ENCODE measurements at regions not wholly inside any gene's neighbourhood (a gene's known extent, or its start where the extent isn't known, plus 50 kb on each side); places are given as distances from the start of the nearest gene placed in this dataset.
A peak's percentile ranks its signal among the peaks of the same experiment; 100 is the strongest.

DNA sequence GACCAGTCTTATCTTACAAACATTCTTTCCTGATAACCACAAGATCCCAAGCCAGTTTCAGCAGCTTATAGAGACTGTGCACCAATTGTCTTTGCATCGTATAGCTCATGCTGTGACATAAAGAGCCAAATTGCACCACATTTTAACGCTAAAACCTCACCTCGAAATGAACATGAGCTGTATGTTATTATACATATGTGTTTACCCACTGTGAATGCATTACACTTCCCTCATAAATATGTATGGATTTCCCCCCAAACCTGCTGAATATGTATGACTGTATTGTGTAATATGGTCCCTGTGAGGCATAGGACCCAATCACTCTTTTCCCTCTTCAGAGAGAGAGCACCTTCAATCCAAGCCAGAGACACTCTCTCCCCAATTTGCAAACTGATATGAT, 692.4 kb downstream of the NLGN4X start:
- no peak for DNase-seq (ENCODE audit: low spot score)

DNA sequence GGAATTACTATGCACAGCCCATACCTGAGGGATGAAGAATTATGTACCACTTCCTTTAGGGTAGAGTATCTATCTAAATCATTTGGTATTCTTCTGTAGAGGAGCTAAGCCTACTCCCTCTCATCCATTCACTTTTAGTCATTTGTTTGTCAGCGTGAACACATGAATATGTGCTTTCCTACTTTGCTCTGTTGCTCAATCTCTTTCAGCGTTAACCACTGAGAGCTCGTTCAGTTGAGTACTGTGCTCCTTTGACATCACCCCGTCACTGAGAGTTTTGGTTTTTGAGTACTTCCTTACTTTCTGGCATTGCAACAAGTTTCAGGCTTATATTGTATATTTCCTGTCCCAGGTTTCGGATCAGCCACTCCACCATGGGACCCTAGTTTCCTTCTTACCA, 700.6 kb downstream of the NLGN4X start:
- DNase-seq (ENCODE audit: low spot score): no peak

DNA sequence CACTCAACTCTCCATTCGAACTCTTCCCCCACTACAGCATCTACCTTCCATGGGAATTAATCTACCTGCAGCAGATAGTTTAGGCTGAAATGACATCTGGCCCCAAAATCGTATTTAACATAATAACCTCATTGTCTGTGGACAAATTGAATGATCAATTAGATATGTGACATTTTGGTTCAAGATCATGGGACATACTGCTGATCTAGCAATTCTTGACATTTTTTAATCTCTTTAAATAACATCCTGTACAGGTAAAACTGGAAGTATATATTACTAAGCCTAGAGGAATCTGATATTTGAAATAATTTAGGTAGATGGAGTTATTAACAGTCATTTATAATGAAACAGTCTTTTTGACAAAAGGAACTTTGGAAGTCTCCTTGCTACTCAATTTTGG, 702.5 kb downstream of the NLGN4X start:
- no peak for DNase-seq (ENCODE audit: low spot score)

DNA sequence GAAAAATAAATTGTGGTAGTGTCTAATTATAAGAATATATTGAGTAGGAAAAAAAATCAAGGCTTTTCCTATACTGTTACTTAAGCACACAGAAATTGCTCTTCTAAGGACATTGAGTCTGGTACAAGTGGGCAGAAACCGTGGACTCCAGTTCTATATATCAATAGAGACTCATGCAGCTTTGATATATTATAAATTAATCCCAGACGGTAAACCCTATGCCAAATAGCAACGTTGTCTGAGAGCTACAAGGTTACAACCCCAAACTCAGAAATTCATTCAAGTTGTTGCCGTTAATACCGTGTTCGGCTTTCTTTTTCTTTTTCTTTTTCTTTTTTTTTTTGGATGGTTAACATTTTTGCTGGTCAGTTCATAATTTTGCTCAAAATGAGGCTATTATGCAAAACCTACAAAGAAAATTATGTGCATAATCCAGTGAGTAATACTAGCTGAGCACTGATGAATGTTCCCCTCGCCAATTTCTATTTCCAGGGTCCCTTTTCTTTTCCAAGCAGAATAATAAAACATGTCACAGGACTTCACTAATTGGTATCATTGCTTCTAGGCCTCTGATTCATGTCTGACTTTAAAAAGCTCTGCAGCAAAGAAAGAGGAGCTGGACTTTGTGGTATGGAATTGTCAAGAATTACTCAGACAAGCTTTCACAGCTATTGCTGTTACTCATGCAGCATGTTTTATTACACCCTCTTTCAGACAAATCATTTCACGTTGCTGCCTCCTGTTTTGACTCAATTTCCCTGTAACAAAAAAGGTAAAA, 737.7 kb downstream of the NLGN4X start:
- DNase-seq (ENCODE audit: low spot score): no peak

DNA sequence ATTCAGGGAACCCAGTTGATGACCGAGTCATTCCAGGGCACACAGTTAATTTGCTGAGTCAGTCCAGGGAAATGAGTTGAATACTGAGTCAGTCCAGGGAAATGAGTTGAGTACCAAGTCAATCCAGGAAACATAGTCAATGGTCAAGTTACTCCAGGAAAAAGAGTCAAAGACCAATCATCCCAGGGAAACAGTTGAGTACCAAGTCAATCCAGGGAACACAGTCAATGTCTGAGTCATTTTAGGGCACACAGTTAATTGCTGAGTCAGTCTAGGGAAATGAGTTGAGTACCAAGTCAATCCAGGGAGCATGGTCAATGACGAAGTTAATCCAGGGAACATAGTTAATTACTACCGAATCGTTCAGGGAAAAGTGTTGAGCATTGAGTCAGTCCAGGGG, 754.4 kb downstream of the NLGN4X start:
- no peak for DNase-seq (ENCODE audit: low spot score)

DNA sequence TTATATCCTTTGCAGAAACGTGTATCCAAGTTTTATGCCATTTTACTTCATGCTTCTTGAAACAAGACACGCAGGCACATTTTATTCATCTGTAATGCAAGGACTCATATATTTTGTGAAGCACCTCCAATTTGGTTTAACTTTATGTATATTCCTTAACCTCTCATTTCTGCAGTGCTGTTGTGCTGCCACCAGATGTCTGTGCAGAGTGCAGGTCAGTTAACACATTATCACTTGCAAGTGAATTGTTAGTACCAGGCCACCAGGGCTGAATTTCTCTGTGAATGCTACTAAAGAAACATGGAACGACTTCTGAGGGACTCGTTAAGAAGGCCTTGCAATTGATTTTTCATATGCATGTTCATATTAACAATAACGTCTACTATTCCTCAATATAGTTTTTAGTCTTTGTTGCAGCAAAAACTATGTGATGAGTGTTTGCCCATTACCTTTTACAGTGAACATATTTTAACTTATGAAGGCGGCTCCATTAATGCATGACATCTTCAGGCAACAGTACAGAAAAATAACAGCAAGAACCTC, 770.3 kb downstream of the NLGN4X start:
- DNase-seq (ENCODE audit: low spot score): no peak

DNA sequence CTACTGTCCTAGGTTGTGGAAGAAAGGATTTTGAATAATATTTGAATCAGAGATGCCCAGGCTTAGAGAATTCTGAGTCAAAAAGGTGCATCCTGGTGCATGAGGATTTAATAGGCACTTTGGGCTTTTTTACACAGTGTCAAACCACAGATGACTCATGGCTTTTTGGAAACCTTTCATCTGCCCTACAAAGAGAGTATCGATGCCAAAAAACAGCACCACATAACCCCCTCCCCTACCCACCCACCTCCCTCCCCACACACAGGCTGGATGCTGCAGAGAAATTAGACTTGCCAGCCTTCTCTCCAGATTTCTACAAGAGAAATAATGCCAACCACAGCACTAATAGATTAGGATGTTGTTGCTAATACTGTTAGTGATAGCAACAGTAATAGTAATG, 779.3 kb downstream of the NLGN4X start:
- DNase-seq (ENCODE audit: low spot score): no peak

DNA sequence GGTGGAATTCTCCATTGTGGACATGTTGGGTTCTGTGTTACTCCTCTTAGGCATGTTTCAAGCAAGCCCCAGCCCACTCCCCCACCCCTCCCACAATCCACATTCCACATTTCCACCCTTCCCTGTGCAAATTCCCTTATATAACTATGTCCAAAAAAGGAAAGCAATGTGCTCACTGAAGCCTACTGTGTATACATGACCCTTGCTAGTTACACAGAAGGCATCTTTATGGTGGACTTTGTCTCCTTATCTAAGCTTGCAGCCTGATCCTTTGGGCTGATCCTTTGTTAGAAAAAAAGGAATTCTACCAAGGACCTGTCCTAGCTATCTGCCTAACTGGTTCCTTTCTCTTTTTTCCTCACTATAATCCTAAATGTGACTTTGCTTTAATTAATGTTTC, 796.8 kb downstream of the NLGN4X start:
- no peak for DNase-seq (ENCODE audit: low spot score)

DNA sequence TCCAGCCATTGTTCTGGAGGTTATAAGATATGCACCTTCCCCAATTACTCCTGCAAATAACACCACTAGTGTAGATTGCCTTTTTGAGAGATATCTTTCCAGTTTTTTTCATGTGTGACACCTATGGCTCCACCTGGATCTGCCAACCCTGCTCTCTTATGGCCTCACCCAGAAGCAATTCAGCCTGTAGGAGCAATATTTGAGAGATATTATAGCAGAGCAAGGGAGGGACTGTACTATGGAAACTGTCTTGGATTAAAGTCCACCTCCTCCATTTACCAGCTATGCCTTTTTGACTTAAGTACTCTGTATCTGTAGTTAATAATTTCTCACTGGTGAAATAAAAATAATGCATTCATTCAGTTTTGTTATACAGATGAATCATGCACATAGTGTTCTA, 803.5 kb downstream of the NLGN4X start:
- no peak for DNase-seq (ENCODE audit: low spot score)

DNA sequence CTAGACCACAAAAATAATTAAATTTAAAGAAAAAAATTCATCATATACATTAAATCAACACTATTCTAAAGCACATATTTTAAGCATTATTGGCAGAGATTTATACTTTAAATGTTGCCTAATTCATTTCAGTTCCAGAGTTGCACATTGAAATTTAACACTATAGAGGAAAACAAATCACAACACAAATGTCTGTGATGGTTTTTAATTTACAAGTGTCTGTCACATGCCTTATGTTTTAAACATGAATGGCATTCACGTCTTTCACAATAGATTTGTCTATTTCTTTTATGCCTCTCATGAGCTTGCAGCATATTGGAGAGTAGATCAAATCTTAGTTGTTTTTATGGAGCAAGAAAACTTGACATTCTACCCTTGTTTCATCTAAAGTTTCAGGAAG, 811.3 kb downstream of the NLGN4X start:
- no peak for DNase-seq (ENCODE audit: low spot score)

DNA sequence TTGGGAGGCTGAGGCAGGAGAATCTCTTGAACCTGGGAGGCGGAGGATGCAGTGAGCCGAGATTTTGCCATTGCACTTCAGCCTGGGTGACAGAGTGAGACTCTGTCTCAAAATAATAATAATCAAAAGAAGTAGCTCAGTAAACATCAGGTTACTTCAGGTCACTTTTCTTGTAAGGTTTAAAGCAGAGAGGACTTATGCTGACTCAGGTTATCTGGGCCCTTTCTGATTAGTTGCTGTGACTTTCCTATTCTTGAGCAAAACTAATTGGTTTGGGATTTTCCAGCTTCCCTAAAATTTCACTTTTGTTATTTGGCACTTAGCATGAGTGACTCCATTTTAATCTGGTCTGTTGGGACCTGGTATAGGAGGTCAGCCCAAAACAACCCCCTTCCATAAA, 812.9 kb downstream of the NLGN4X start:
- no peak for DNase-seq (ENCODE audit: low spot score)

DNA sequence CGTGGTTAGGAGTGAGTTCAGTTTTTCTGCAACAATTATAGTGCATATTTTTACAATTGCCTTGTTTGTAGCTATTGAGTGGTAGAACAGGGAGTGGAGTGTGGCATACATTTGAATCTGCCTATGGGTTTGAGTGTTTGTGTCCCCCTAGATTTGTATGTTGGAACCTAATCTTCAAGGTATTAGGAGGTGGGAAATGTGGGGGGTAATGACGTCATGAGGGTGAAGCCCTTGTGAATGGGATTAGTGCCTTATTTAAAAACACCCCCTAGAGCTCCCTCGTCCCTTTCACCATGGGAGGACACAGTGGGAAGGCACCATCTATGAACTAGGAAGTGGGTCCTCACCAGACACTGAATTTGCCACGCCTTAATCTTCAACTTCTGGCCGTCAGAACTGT, 819.6 kb downstream of the NLGN4X start:
- no peak for DNase-seq (ENCODE audit: low spot score)

DNA sequence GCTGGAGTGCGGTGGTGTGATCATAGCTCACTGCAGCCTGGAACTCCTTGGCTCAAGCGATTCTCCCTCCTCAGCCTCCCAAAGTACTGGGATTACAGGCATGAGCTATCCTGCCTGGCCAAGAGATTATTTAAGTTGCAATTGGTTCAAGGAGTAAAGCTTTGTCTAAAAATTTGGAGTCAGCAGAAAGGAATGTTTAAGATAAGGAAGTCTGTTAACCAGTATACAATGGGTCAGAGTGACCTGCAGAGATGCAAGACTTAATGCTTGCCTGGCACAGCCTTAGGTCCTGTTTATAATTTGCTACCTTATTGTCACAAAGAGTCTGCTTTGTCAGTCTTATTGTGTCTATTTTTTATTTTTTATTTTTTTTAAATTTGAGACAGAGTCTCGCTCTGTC, 826.2 kb downstream of the NLGN4X start:
- DNase-seq (ENCODE audit: low spot score): no peak

DNA sequence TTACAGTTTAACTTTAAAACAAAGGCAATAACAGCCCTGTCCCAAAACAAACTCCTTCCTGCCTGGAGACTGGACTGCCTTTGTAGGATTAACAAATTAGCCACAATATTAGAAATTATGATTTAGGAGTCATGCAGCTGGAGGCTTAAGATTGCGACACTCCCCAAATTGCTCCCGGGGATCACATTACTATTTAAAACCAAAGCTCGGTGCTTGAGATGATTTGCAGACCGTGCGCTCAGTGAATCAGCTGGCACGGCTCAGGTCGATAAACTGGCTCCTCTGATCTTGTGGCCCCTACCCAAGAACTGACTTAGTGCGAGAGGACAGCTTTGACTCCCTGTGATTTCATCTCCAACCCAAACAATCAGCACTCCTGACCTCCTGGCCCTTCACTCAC, 829.3 kb downstream of the NLGN4X start:
- DNase-seq (ENCODE audit: low spot score): no peak

DNA sequence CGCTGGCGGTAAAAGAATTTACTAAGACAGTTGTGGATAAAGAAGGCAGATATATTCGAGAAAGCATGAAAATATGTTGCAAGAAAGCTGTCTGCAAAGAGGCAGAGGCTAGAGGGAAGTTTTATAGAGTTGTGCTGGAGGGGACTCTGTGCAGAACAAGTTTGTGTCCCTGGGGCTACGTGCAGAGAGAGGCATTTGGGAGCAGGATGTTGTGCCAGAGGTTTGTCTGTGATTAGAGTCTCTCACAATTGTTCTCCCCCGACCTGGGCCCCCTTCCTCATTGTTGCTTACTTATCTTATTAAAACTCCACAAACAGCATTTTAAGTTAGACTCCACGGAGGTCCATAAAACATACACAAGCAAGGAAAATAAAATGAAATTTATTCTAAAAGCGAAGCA, 831.3 kb downstream of the NLGN4X start:
- DNase-seq (ENCODE audit: low spot score): no peak

DNA sequence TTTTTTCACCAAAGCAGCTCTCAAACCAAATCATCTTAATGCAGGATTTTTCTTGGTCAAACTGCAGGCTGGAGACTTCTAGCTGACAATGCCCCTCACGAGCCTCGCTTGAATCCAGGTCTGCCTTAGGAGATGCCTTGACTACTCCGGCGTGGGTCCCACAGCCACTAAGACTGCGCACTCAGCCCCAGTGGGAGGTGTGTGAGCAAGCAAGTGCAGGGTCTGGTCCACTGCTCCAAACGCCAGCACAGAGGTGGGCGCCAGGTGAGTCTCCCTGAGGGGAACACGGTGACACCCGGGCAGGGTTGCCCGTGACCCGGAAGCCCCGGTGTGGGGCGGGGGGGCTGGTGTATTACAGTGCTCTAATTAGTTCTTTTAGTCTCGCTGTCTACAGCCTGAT, 838.3 kb downstream of the NLGN4X start:
- no peak for DNase-seq (ENCODE audit: low spot score)

DNA sequence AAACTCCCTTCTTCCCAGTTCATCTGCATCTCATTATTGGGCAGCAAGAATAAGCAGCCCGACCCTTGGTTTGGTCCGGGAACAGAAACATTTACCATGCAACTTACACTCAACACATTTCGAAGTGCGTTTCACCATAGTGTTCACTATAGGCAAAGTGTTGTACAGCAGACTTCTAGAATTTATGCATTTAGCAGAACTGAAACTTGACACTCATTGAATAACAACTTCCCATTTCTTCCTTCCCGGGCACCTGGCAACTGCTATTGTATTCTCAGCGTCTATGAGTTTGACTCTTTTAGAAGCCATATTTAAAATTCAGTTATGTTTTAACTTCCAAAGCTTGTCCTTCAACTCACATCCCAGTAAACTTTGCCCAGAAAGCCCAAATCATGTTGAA, 840.6 kb downstream of the NLGN4X start:
- DNase-seq (ENCODE audit: low spot score): peak; percentile 5

DNA sequence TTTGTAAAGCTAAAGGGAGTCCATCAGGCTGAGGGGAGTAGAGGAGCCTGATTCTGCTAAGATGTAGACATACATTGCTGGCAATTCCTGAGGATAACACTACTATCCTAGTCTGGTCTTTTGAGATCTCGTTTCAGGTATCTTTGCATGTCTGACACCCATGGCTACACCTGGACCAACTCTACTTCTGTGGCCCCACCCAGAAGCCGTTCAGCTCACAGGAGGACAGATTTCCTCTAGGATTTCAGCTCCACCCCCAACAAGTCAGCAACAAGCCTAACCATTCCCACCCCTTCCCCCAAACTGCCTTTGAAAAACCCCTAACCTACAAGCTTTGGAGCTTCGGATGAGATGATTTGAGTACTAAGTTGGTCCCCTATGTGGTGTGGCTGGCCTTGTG, 848.2 kb downstream of the NLGN4X start:
- no peak for DNase-seq (ENCODE audit: low spot score)

DNA sequence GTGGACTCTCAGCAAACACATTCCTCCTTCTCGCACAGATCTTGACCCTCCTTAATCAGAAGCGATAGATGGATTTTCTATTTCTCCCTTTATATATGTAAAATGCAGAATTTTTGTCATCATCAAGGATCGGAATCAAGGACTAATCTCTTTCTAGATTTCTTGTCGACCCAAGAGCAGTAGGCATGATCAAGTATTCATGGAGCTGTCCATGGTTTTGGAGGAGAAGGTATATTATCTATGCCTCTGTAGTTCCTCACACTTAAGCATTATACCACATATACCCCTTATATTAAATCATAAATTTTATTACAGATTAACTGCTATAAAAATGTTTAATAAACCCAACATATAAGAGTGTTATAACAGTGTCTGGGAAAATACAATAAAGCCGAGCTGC, 886.8 kb downstream of the NLGN4X start:
- DNase-seq (ENCODE audit: low spot score): no peak

DNA sequence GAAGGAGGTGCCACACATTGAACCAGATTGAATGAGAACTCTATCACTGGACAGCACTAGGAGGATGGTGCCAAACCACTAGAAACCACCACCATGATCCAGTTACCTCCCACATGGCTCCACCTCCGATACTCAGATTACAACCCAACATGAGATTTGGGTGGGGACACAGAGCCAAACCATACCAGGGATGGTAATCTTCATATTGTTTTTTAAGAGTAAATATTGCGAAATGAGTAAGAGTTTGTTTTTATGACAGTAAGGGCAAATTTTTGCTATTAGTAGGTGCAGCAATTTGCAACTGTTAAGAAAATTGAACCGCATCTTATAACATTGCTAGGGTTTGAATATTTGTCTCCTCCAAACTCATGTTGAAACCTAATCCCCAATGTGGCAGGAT, 891.5 kb downstream of the NLGN4X start:
- no peak for DNase-seq (ENCODE audit: low spot score)

DNA sequence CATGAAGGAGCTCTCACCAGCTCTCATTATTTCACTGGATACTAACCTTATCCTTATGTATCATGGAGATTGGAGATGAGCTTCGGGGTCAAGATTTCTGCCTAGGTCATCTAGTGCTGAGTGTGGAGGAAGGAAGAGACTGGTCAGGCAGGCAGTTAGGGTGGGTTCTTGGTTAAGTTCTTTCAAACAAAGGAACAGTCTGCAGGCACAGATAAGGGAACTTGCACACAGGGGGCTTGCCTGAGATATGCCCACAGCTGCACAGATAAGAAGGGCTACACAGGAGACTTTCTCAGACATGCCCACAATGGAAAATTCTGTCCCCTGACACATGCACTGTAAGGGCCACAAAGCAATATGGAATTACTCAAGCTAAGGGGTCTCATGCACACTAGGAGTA, 904.1 kb downstream of the NLGN4X start:
- DNase-seq (ENCODE audit: low spot score): no peak

DNA sequence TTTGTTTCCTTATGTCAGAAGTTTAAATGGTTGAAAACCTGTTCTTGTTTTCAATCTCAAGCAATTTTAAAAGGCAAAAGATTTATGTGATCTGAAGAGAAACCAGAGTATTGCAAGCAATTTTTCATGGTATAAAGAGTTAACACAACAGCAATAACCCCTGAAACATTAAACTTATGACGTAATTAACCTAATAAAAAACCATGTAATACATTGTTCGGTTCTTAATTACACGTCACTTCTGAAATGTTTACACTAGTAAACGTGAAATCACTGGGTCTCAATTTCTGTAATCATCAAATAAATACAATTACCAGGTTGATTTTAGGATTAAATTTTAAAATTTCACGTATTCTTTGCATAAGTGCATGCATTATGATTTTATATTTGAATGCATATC, 914.5 kb downstream of the NLGN4X start:
- no peak for DNase-seq (ENCODE audit: low spot score)

DNA sequence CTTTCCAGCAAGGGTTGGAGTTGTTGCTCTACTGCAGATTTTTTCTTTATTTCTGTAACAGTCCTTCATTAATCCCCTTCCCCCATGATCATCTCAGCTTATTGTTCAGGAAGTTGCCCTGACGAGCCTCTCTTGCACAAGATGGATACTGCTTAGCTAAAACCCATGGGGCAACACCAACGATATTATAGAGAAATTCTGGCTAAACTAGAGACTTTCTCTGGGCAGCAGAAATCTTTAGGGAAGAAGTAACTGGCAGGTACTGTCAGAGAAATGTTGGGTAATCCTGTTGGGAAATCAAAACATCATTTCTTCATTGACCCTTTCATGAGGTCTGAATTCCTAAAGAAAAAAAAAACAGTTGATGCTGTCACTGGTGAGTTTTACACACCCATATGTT, 921.3 kb downstream of the NLGN4X start:
- DNase-seq (ENCODE audit: low spot score): no peak

DNA sequence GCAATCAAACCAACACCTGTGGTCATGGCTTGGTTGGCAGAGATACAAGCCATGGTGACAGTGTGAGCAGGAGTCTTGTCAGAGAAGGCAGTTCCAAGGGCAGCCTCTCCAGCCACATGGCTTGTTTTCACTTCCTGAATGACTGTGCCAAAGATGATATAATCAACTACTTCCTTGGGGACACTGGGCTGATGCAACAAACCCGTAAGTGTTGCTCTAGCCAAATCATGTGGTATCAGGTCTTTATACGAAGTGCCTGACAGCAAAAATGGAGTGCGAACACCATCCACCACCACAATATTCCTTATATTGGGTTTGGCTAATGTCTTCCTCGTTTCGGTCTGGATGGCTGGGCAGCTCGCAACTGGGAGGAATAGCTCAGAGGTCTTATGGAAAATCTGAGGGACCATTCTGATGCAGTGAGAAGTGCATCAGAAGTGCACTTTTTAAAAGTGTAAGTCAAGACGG, 922.0 kb downstream of the NLGN4X start:
- DNase-seq (ENCODE audit: low spot score): no peak
